GM12892 (cell line): ENCODE measurements at regions not wholly inside any gene's neighbourhood (a gene's known extent, or its start where the extent isn't known, plus 50 kb on each side); places are given as distances from the start of the nearest gene placed in this dataset.

ENCODE experiments used
- POLR2A ChIP-seq: IDR thresholded peaks from 2 replicates; pipeline ENCODE4 v1.6.1; 2011; ENCODE audit warnings: low read depth, low read length, control low read depth
- POLR2AphosphoS5 ChIP-seq: IDR thresholded peaks from 2 replicates; pipeline ENCODE4 v1.6.1; 2011; ENCODE audit warnings: low read depth, low read length, control low read depth

GRCh38 chr3:30293621-30294240, 312.7 kb upstream of the TGFBR2 start:
- no peak for TF ChIP-seq POLR2A
- TF ChIP-seq POLR2AphosphoS5, result no peak
